HG03457 (cell line): ENCODE measurements at regions not wholly inside any gene's neighbourhood (a gene's known extent, or its start where the extent isn't known, plus 50 kb on each side); places are given as distances from the start of the nearest gene placed in this dataset.
"Not testable (repeated sequence)": the region's sequence is repeated elsewhere in the genome, so short reads cannot be mapped to it uniquely, and the experiment has no call there.

Experiments used
- ATAC-seq: cut with Tn5 transposase; IDR thresholded peaks from one replicate; pipeline ENCODE4 v1.9.1; 2021; ENCODE audit warnings: moderate number of reproducible peaks; ENCODE audit not compliant: unreplicated experiment

GRCh38 chr2:15750822-15751329, 159.2 kb downstream of the DDX1 start:
- no peak for ATAC-seq

- no peak for ATAC-seq
These were observed 159.8 kb downstream of the DDX1 start for GRCh38 chr2:15751477-15751876.

- ATAC-seq: no peak
These were observed 161.0 kb downstream of the DDX1 start for GRCh38 chr2:15752552-15753232.

- no peak for ATAC-seq
These were observed 161.6 kb downstream of the DDX1 start for GRCh38 chr2:15753233-15753798.

GRCh38 chr2:15753811-15754702, 162.4 kb downstream of the DDX1 start:
- ATAC-seq: no peak

GRCh38 chr2:15754703-15755099, 163.0 kb downstream of the DDX1 start:
- no peak for ATAC-seq

- no peak for ATAC-seq
These were observed 163.9 kb downstream of the DDX1 start for GRCh38 chr2:15755528-15755927.

- ATAC-seq: no peak
These were observed 164.4 kb downstream of the DDX1 start for GRCh38 chr2:15756011-15756550.

GRCh38 chr2:15756882-15757819, 165.5 kb downstream of the DDX1 start:
- ATAC-seq: no peak

GRCh38 chr2:15757820-15758586, 166.3 kb downstream of the DDX1 start:
- ATAC-seq: no peak

GRCh38 chr2:15758848-15759247, 167.2 kb downstream of the DDX1 start:
- ATAC-seq: no peak

- no peak for ATAC-seq
These were observed 167.7 kb downstream of the DDX1 start for GRCh38 chr2:15759385-15759784.

- ATAC-seq: not testable (repeated sequence)
These were observed 168.1 kb downstream of the DDX1 start for GRCh38 chr2:15759791-15760190.

- no peak for ATAC-seq
These were observed 168.7 kb downstream of the DDX1 start for GRCh38 chr2:15760232-15760910.

GRCh38 chr2:15761056-15761455, 169.4 kb downstream of the DDX1 start:
- ATAC-seq: no peak

GRCh38 chr2:15761910-15762309, 170.2 kb downstream of the DDX1 start:
- ATAC-seq: no peak

GRCh38 chr2:15762449-15762848, 170.8 kb downstream of the DDX1 start:
- ATAC-seq: no peak

- ATAC-seq: no peak
These were observed 171.6 kb downstream of the DDX1 start for GRCh38 chr2:15763106-15763821.
